ENCODE measurements at regions not wholly inside any gene's neighbourhood (a gene's known extent, or its start where the extent isn't known, plus 50 kb on each side); places are given as distances from the start of the nearest gene placed in this dataset.

DNA sequence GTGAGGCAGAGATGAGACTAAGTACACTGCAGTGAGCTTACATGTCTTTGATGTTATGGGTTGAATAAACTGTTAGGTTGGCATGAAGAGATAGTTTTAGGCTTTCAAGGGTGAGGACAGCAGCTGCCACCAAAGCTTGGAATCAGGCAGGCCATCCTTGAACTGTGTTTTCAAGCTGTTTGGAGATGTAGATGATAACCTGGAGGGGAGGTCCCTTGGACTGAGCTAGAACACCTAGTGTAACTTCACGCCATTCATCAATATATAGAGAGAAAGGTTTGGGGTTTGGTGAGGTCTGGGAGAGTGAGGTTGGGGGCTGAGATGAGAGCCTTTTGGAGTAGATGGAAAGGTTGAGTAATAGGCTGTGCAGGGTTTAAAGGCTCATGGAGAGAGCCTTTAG is 2447.0 kb downstream of the TP53TG3F start (continued):
- TF ChIP-seq, protein P1, sequence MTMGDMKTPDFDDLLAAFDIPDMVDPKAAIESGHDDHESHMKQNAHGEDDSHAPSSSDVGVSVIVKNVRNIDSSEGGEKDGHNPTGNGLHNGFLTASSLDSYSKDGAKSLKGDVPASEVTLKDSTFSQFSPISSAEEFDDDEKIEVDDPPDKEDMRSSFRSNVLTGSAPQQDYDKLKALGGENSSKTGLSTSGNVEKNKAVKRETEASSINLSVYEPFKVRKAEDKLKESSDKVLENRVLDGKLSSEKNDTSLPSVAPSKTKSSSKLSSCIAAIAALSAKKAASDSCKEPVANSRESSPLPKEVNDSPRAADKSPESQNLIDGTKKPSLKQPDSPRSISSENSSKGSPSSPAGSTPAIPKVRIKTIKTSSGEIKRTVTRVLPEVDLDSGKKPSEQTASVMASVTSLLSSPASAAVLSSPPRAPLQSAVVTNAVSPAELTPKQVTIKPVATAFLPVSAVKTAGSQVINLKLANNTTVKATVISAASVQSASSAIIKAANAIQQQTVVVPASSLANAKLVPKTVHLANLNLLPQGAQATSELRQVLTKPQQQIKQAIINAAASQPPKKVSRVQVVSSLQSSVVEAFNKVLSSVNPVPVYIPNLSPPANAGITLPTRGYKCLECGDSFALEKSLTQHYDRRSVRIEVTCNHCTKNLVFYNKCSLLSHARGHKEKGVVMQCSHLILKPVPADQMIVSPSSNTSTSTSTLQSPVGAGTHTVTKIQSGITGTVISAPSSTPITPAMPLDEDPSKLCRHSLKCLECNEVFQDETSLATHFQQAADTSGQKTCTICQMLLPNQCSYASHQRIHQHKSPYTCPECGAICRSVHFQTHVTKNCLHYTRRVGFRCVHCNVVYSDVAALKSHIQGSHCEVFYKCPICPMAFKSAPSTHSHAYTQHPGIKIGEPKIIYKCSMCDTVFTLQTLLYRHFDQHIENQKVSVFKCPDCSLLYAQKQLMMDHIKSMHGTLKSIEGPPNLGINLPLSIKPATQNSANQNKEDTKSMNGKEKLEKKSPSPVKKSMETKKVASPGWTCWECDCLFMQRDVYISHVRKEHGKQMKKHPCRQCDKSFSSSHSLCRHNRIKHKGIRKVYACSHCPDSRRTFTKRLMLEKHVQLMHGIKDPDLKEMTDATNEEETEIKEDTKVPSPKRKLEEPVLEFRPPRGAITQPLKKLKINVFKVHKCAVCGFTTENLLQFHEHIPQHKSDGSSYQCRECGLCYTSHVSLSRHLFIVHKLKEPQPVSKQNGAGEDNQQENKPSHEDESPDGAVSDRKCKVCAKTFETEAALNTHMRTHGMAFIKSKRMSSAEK (CRISPR knock-in tag; IDR thresholded peaks at IDR 0.05; ENCODE audit: borderline replicate concordance), result no peak
- TF ChIP-seq PRDM15 (CRISPR knock-in tag; IDR thresholded peaks at IDR 0.05), result no peak
- TF ChIP-seq SP1 (CRISPR knock-in tag; conservative IDR thresholded peaks at IDR 0.05), result no peak
- TF ChIP-seq, protein P2, sequence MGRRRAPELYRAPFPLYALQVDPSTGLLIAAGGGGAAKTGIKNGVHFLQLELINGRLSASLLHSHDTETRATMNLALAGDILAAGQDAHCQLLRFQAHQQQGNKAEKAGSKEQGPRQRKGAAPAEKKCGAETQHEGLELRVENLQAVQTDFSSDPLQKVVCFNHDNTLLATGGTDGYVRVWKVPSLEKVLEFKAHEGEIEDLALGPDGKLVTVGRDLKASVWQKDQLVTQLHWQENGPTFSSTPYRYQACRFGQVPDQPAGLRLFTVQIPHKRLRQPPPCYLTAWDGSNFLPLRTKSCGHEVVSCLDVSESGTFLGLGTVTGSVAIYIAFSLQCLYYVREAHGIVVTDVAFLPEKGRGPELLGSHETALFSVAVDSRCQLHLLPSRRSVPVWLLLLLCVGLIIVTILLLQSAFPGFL (CRISPR knock-in tag; IDR thresholded peaks at IDR 0.05; ENCODE audit: borderline replicate concordance), result no peak

GRCh38 chr16:35908152-35908551 is 2448.7 kb downstream of the TP53TG3F start:
- CTCF ChIA-PET, result no interaction called here
- Mint-ChIP-seq H3K36me3 (peaks cover 86% of the 10 kb centered on the region), H3K9me3 (peaks cover 92% of the 10 kb centered on the region)

GRCh38 chr16:35908942-35909341 is 2449.5 kb downstream of the TP53TG3F start:
- H3K36me3 Mint-ChIP-seq, result peaks cover 88% of the 10 kb centered on the region
- peaks cover 92% of the 10 kb centered on the region for H3K9me3 Mint-ChIP-seq
- ATAC-seq (no peak), DNase-seq (ENCODE audit: low spot score) (no peak)
- H3K4me3 Mint-ChIP-seq, result no peak overlapping the region
- no peak overlapping the region for H3K27ac Mint-ChIP-seq
- no peaks in the 10 kb centered on the region for H3K4me1 Mint-ChIP-seq
- peaks cover 35% of the 10 kb centered on the region for H3K27me3 Mint-ChIP-seq (ENCODE audit: low read depth)
- ChIA-PET CTCF (no interaction called here), POLR2A (no interaction called here)
- TF ChIP-seq TEAD4 (CRISPR knock-in tag; IDR thresholded peaks at IDR 0.05), result no peak
- TF ChIP-seq ATF2 (CRISPR knock-in tag; IDR thresholded peaks at IDR 0.05; ENCODE audit: borderline replicate concordance, low read depth), result no peak
- no peak for TF ChIP-seq E2F4 (CRISPR knock-in tag; IDR thresholded peaks at IDR 0.05; ENCODE audit: borderline replicate concordance, low read depth)
- TF ChIP-seq RELA (CRISPR knock-in tag; IDR thresholded peaks at IDR 0.05; ENCODE audit: borderline replicate concordance), result no peak
- TF ChIP-seq NFE2L1 (CRISPR knock-in tag; IDR thresholded peaks at IDR 0.05), result no peak
- TF ChIP-seq ZNF232 (CRISPR knock-in tag; IDR thresholded peaks at IDR 0.05), result no peak
- no peak for TF ChIP-seq ZBTB43 (CRISPR knock-in tag; IDR thresholded peaks at IDR 0.05)
- no peak for TF ChIP-seq MLX (CRISPR knock-in tag; IDR thresholded peaks at IDR 0.05)
- TF ChIP-seq EMX1 (CRISPR knock-in tag; IDR thresholded peaks at IDR 0.05), result no peak

More at GRCh38 chr16:35908152-35908551, 2448.7 kb downstream of the TP53TG3F start:
- TF ChIP-seq GRHL2 (CRISPR knock-in tag; IDR thresholded peaks at IDR 0.05; ENCODE audit: insufficient replicate concordance, severe bottlenecking) (no peak), ZMAT4 (CRISPR knock-in tag; IDR thresholded peaks at IDR 0.05) (no peak), SMAD4 (CRISPR knock-in tag; IDR thresholded peaks at IDR 0.05) (no peak), TP53 (CRISPR knock-in tag; IDR thresholded peaks at IDR 0.05) (no peak), CREB1 (CRISPR knock-in tag; IDR thresholded peaks at IDR 0.05) (no peak), NR3C1 (CRISPR knock-in tag; conservative IDR thresholded peaks at IDR 0.05; ENCODE audit: low read depth) (no peak), SP1 (CRISPR knock-in tag; conservative IDR thresholded peaks at IDR 0.05) (no peak), KAT7 (CRISPR knock-in tag; IDR thresholded peaks at IDR 0.05; ENCODE audit: borderline replicate concordance) (no peak), MLX (CRISPR knock-in tag; IDR thresholded peaks at IDR 0.05) (no peak)
- Mint-ChIP-seq H3K27ac (no peak overlapping the region), H3K4me1 (no peaks in the 10 kb centered on the region), H3K4me3 (no peak overlapping the region), H3K27me3 (ENCODE audit: low read depth) (peaks cover 35% of the 10 kb centered on the region)
- no peak for ATAC-seq
- no peak for DNase-seq (ENCODE audit: low spot score)
- POLR2A ChIA-PET, result no interaction called here

All from WTC11 (cell line).